ENCODE measurements at regions not wholly inside any gene's neighbourhood (a gene's known extent, or its start where the extent isn't known, plus 50 kb on each side); places are given as distances from the start of the nearest gene placed in this dataset.

DNA sequence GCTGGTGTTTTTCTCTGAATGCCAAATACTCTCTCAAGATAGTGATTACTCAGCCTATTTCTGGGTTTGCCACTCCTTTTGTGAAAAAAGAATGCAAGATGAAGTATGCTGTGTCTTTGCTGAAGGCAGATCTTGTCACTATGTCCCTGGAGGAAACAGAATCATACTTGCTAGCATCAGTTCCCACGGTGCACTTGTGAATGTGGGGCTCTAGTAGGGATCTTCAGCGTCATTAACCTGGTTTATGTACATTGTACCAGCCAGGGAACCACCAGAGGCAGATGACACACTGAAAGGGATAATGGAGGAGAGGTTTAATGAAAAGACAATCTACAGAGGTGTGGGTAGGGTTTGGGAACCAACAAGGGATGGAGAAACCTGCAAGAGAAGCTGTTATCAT is 131.0 kb upstream of the CXCR4 start:
- H3K36me3 ChIP-seq: no peaks in the 10 kb centered on the region
- H3K27ac ChIP-seq: no peak overlapping the region
- 73 to 84% methylated on average over 2 of the region's 2 CpGs for WGBS, 2 donors
- no peak overlapping the region for H3K4me3 ChIP-seq
- TF ChIP-seq CTCF (IDR thresholded peaks at IDR 0.05) (no peak), EP300 (IDR thresholded peaks at IDR 0.05) (no peak), POLR2A (IDR thresholded peaks at IDR 0.05) (no peak), POLR2AphosphoS5 (IDR thresholded peaks at IDR 0.05) (no peak)
- no peak for DNase-seq
- H3K9me3 ChIP-seq: no peaks in the 10 kb centered on the region
- intact Hi-C loops (cut with DNase I): no loop called here
- no peaks in the 10 kb centered on the region for H3K27me3 ChIP-seq
- H3K4me1 ChIP-seq: peaks cover 0 to 6% (median 5%) of the 10 kb centered on the region in 4 donors

DNA sequence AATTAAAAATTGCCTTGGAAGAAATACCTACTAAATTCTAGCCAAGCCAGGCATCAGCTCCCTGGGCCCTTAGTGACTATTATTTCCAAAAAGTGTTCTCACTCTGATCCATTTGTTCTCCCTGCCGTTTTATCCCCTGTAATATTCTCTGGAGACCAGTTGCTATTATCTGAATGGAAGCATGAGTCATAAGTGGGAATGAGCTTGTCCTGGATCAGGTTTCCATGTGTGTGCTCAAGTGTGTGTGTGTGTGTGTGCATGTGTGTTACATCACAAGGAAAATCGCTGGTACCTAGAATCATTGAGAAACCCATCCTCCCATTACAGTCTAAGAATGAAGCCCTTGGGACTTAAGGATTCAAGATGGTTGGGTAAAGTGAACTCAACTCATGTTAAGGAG is 130.3 kb upstream of the CXCR4 start:
- Histone ChIP-seq H3K36me3 (no peaks in the 10 kb centered on the region), H3K27ac (no peak overlapping the region), H3K27me3 (no peaks in the 10 kb centered on the region), H3K9me3 (no peaks in the 10 kb centered on the region), H3K4me1 (peaks cover 0 to 6% (median 5%) of the 10 kb centered on the region in 4 donors), H3K4me3 (no peak overlapping the region)
- no peak for TF ChIP-seq POLR2A (IDR thresholded peaks at IDR 0.05)
- TF ChIP-seq EP300 (IDR thresholded peaks at IDR 0.05): no peak
- peak in 1 of 4 donors; percentile 24 for TF ChIP-seq POLR2AphosphoS5 (IDR thresholded peaks at IDR 0.05)
- TF ChIP-seq CTCF (IDR thresholded peaks at IDR 0.05): no peak
- 64 to 73% methylated on average over 2 of the region's 2 CpGs for WGBS, 2 donors
- intact Hi-C loops (cut with DNase I): no loop called here
- DNase-seq: no peak

DNA sequence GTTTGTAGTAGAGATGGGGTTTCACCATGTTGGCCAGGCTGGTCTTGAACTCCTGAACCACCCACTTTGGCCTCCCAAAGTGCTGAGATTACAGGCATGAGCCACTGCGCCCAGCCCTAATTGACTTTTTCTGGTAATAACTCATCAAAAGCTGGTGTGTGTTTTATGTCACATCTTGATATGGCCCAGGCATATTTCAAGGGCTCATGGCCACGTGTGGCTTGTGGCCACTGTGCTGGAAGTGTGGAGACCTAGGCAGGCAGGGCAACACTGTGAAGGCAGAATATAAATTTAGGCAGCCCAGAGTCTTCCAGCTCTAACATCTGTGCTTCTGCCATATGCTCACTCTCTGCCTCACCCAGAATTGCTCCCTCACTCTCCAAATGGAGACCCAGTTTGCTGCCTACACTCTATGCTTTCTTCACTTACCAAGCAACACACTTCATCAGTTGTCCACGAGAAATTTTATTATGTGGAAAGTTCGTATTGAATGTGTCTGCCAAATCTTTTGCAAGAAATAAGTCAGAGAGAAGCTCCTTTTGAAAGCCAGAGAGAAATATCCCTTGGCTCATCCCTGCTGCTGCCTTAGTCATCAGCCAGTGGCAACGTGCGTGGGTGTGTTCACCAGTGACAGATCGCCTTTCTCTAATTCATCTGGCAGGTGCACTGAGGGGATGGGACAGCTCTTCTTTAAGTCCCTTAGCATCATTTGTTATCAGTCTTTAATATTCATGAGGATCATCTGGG is 129.4 kb upstream of the CXCR4 start:
- Histone ChIP-seq H3K27me3 (no peaks in the 10 kb centered on the region), H3K4me1 (peaks cover 0 to 6% (median 5%) of the 10 kb centered on the region in 4 donors), H3K36me3 (no peaks in the 10 kb centered on the region), H3K27ac (no peak overlapping the region), H3K4me3 (no peak overlapping the region), H3K9me3 (no peaks in the 10 kb centered on the region)
- no peak for DNase-seq
- intact Hi-C loops (cut with DNase I): no loop called here
- no peak for TF ChIP-seq EP300 (IDR thresholded peaks at IDR 0.05)
- TF ChIP-seq POLR2AphosphoS5 (IDR thresholded peaks at IDR 0.05): no peak
- no peak for TF ChIP-seq POLR2A (IDR thresholded peaks at IDR 0.05)
- TF ChIP-seq CTCF (IDR thresholded peaks at IDR 0.05): no peak
- WGBS, 2 donors: 62 to 69% methylated on average over 7 of the region's 7 CpGs

DNA sequence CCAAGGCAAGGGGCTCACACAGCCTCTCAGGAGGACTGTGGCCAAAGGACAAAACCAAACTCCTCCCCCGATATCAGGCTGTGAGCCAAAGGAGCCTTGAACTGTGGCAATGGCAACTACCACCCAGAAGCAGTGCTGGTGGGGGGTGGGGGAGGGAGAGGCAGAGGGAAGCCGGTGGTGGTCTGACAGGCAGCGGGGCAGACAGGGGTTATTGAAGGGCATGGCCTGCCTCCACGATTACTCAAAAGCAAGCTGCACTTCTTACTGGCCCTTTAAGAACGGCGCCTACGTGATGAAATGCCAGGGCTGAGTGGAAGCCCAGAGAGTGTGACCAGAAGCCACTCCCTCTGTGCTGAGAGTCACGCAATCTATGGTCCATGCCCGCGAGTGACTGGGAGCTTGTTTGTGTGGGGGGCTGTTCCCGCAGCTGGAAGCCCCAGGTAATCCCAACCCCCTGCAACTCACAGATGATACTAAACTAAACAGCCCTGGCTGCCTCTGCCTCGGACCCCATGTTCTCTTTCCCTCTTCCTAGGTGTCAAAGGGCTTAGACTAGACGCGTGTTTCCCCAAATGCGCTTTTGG is 128.2 kb upstream of the CXCR4 start:
- no peak for TF ChIP-seq CTCF (IDR thresholded peaks at IDR 0.05)
- TF ChIP-seq EP300 (IDR thresholded peaks at IDR 0.05): no peak
- TF ChIP-seq POLR2AphosphoS5 (IDR thresholded peaks at IDR 0.05): peak in 1 of 4 donors; percentile 27
- H3K36me3 ChIP-seq: no peaks in the 10 kb centered on the region
- peaks cover 0 to 6% (median 5%) of the 10 kb centered on the region in 4 donors for H3K4me1 ChIP-seq
- H3K9me3 ChIP-seq: no peaks in the 10 kb centered on the region
- no peak for DNase-seq
- no peak overlapping the region for H3K4me3 ChIP-seq
- intact Hi-C loops (cut with DNase I): no loop called here
- no peak overlapping the region for H3K27ac ChIP-seq
- H3K27me3 ChIP-seq: no peaks in the 10 kb centered on the region
- WGBS, 2 donors: 30 to 58% methylated on average over 15 of the region's 15 CpGs
